ENCODE measurements at regions not wholly inside any gene's neighbourhood (a gene's known extent, or its start where the extent isn't known, plus 50 kb on each side); places are given as distances from the start of the nearest gene placed in this dataset.

- 89% methylated on average over 17 of the region's 17 CpGs for WGBS (ENCODE audit: insufficient coverage)
- Mint-ChIP-seq H3K27me3 (ENCODE audit: low read depth in 2 of 2) (peaks cover 5 to 7% of the 10 kb centered on the region in 2 donors), H3K4me1 (no peaks in the 10 kb centered on the region), H3K4me3 (no peak overlapping the region), H3K9me3 (no peaks in the 10 kb centered on the region), H3K36me3 (no peaks in the 10 kb centered on the region), H3K27ac (no peak overlapping the region)
- DNase-seq (no peak), ATAC-seq (no peak)
- H3K27me3 ChIP-seq (ENCODE audit: control insufficient read depth, insufficient read depth, low read length) = no peaks in the 10 kb centered on the region
- no peaks in the 10 kb centered on the region for H3K9me3 ChIP-seq (ENCODE audit: control insufficient read depth, insufficient read depth, low read length)
- intact Hi-C loops (cut with micrococcal nuclease) = no loop called here
- H3K36me3 ChIP-seq (ENCODE audit: control insufficient read depth, insufficient read depth, low read length) = no peaks in the 10 kb centered on the region
- no peak overlapping the region for H3K27ac ChIP-seq (ENCODE audit: low read length)
- no peak overlapping the region for H3K4me3 ChIP-seq (ENCODE audit: low read length)
- no peaks in the 10 kb centered on the region for H3K4me1 ChIP-seq (ENCODE audit: control insufficient read depth, insufficient read depth, low read length)
- TF ChIP-seq CTCF (IDR thresholded peaks at IDR 0.05) = no peak
These were observed 346.3 kb downstream of the CTTN start for GRCh38 chr11:70744396-70745185.

GRCh38 chr11:70745451-70745850 is 347.1 kb downstream of the CTTN start:
- ATAC-seq = no peak
- Mint-ChIP-seq H3K27me3 (ENCODE audit: low read depth in 2 of 2) (peaks cover 5 to 13% of the 10 kb centered on the region in 2 donors), H3K9me3 (no peaks in the 10 kb centered on the region), H3K27ac (no peak overlapping the region), H3K4me1 (no peaks in the 10 kb centered on the region), H3K36me3 (no peaks in the 10 kb centered on the region), H3K4me3 (no peak overlapping the region)
- Histone ChIP-seq H3K36me3 (ENCODE audit: control insufficient read depth, insufficient read depth, low read length) (no peaks in the 10 kb centered on the region), H3K4me3 (ENCODE audit: low read length) (no peak overlapping the region), H3K27me3 (ENCODE audit: control insufficient read depth, insufficient read depth, low read length) (no peaks in the 10 kb centered on the region), H3K27ac (ENCODE audit: low read length) (no peak overlapping the region), H3K4me1 (ENCODE audit: control insufficient read depth, insufficient read depth, low read length) (no peaks in the 10 kb centered on the region), H3K9me3 (ENCODE audit: control insufficient read depth, insufficient read depth, low read length) (peaks cover 3% of the 10 kb centered on the region)
- 80% methylated on average over 11 of the region's 11 CpGs for WGBS (ENCODE audit: insufficient coverage)
- no peak for DNase-seq
- intact Hi-C loops (cut with micrococcal nuclease) = no loop called here
- TF ChIP-seq CTCF (IDR thresholded peaks at IDR 0.05) = no peak

- peaks cover 5 to 18% of the 10 kb centered on the region in 2 donors for H3K27me3 Mint-ChIP-seq (ENCODE audit: low read depth in 2 of 2)
- peaks cover under 1% of the 10 kb centered on the region in 2 donors for H3K9me3 Mint-ChIP-seq
- H3K4me1 ChIP-seq (ENCODE audit: control insufficient read depth, insufficient read depth, low read length) = no peaks in the 10 kb centered on the region
- no peak overlapping the region for H3K27ac ChIP-seq (ENCODE audit: low read length)
- DNase-seq = no peak
- H3K4me3 ChIP-seq (ENCODE audit: low read length) = no peak overlapping the region
- peaks cover 5% of the 10 kb centered on the region for H3K36me3 Mint-ChIP-seq
- 86% methylated on average over 8 of the region's 8 CpGs for WGBS (ENCODE audit: insufficient coverage)
- no peak for TF ChIP-seq CTCF (IDR thresholded peaks at IDR 0.05)
- H3K27me3 ChIP-seq (ENCODE audit: control insufficient read depth, insufficient read depth, low read length) = no peaks in the 10 kb centered on the region
- no peak for ATAC-seq
- intact Hi-C loops (cut with micrococcal nuclease) = no loop called here
- H3K27ac Mint-ChIP-seq = no peak overlapping the region
- H3K36me3 ChIP-seq (ENCODE audit: control insufficient read depth, insufficient read depth, low read length) = no peaks in the 10 kb centered on the region
- H3K4me1 Mint-ChIP-seq = no peaks in the 10 kb centered on the region
- H3K9me3 ChIP-seq (ENCODE audit: control insufficient read depth, insufficient read depth, low read length) = peaks cover 5% of the 10 kb centered on the region
- H3K4me3 Mint-ChIP-seq = no peak overlapping the region
These were observed 347.6 kb downstream of the CTTN start for GRCh38 chr11:70745941-70746340.

GRCh38 chr11:70746351-70746750 is 348.0 kb downstream of the CTTN start:
- H3K9me3 Mint-ChIP-seq = peaks cover 4% of the 10 kb centered on the region in 2 donors
- Histone ChIP-seq H3K36me3 (ENCODE audit: control insufficient read depth, insufficient read depth, low read length) (no peaks in the 10 kb centered on the region), H3K27ac (ENCODE audit: low read length) (no peak overlapping the region), H3K4me3 (ENCODE audit: low read length) (no peak overlapping the region), H3K27me3 (ENCODE audit: control insufficient read depth, insufficient read depth, low read length) (no peaks in the 10 kb centered on the region), H3K4me1 (ENCODE audit: control insufficient read depth, insufficient read depth, low read length) (no peaks in the 10 kb centered on the region), H3K9me3 (ENCODE audit: control insufficient read depth, insufficient read depth, low read length) (peaks cover 5% of the 10 kb centered on the region)
- no peak overlapping the region for H3K27ac Mint-ChIP-seq
- intact Hi-C loops (cut with micrococcal nuclease) = no loop called here
- peaks cover 9% of the 10 kb centered on the region for H3K36me3 Mint-ChIP-seq
- H3K4me1 Mint-ChIP-seq = no peaks in the 10 kb centered on the region
- H3K4me3 Mint-ChIP-seq = no peak overlapping the region
- DNase-seq = no peak
- no peak for TF ChIP-seq CTCF (IDR thresholded peaks at IDR 0.05)
- 87% methylated on average over 11 of the region's 11 CpGs for WGBS (ENCODE audit: insufficient coverage)
- no peak for ATAC-seq
- peaks cover 5 to 21% of the 10 kb centered on the region in 2 donors for H3K27me3 Mint-ChIP-seq (ENCODE audit: low read depth in 2 of 2)
